ENCODE measurements at regions not wholly inside any gene's neighbourhood (a gene's known extent, or its start where the extent isn't known, plus 50 kb on each side); places are given as distances from the start of the nearest gene placed in this dataset.
"Not testable (repeated sequence)": the region's sequence is repeated elsewhere in the genome, so short reads cannot be mapped to it uniquely, and the experiment has no call there.

DNA sequence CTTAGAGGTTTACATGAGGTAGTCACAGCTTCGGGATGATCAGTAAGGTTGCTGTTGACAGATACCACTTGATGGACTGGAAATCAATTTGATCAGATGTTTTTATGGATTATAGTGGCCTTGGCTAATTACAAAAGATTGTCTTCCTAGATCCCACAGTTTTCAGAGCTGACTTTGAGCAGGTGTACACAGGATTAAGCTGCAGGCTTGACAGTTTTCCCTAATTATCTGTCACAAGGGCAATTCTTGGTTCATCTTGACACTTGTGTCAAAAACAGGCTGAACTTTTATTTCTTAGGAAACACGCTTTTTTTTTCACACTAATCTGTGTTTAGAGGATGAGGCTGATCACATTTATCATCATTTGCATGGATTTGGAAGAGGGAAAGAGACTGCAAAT lies 824.0 kb upstream of the PIK3C3 start:
- no peak for DNase-seq (ENCODE audit: low spot score)

DNA sequence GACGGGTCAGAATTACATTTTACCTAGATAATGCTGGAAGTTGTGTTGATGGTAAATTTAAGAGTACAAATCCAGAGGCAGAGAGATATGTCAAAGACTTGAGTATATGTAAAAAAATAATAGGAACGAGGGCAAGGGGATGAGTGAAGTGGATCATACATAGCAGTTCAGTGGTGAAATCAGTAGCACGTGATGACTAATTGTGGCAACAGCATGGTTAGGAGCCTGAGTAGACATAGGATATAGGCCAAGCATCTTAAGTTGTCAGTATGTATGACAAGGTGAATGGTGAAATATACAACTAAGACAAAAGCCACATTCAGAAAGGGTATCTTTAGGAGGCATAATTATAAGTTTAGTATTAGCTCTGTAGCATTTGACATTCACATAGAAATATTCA lies 826.5 kb upstream of the PIK3C3 start:
- no peak for DNase-seq (ENCODE audit: low spot score)

DNA sequence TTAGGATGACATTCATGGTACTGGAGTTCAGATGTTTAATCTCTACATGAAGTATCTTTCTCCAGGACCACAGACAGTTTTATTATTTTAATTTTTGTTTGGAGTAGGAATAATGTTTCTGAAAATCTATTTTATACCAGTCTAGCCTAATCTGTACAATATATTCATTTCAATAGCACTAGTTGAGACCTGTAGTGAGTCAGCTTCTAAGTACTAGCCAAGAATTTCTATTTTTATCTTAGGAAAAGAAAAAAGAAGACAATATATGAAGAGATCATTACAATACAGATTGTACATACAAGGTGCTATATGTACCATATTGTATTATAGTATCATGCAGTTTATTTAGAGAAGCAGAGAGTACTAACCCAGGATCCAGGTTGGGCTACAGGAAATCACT lies 826.9 kb upstream of the PIK3C3 start:
- no peak for DNase-seq (ENCODE audit: low spot score)

DNA sequence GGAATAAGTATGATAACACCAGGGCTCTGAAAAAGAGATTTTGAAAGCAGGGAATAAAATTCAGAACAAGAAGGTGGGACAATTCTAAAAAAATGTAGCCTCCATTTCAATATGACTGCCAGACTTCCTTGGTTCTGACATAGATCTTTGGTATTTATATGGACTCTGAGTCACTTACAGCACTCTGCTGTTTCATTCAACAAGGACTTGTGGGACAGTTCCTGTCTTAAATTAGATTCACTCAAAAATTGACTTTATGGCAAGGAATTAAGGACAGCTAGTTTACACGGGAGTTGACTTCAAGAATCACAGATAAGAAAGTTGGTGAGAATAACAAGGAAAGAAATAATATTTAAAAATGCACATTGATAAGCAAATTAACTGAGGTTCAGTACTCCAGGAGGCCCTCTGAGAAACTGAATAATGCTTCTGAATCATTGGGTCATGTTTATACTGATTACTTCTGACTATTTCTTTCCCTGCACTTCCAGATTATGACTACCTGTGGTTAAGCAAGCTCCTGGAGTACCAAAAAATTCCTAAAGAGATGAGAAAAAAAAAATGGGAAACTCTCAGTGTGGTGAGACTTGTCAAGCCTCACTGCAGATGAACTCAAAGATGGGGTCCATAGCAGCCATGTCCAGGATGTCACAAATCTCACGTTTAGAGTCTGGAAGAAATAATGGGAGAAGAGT lies 828.3 kb upstream of the PIK3C3 start:
- no peak for DNase-seq (ENCODE audit: low spot score)

DNA sequence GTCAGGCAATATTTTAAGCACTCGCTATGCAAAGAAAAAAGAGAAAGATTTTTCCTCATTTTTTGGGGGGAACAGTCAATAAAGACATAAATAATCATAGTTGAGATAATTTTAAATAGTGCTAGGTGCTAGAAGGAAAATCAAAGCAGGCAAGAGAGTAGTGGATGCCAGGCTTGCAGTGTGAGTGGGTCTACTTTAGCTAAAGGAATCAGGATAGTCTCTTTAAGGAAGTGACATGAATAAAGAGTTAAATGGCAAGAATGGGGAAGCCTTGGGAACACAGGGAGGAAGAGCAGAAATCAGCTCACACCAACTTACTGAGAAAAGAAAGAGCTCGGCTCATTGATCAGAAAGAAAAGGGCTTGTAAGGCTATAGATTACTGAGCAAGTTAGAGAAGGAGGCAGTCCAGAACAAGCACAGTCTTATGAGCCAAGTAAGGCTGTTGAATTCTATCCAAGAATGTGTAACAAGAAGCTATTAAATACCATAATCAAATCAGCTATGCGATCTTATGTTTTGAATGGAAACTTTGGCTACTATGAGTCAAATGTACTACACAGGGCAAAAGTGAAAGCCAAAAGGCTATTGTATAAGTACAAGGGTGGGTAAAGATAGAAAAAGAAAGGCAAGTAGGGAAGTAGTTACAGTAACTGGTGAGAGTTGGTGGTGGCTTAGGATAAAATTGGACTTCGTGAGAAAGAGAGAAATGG lies 833.8 kb upstream of the PIK3C3 start:
- DNase-seq (ENCODE audit: low spot score): no peak

DNA sequence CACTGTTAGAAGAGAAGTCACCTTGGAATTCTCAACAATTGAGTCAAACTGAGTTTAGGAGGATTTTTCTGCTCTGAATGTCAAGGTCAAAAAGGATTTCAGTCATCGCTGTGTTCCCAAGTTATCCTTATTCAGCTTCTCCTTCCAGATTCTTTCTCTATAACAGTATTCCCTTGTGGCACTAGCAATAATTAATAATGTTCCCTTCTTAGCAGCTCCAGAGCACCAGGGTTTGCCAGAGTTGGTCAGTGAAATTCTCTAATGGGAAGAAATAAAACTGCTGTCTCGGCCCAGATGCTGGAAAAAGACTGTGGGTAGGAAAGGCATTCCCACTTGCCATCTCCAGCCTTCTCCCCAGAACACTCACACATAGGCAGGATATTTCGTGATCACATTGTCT lies 836.0 kb upstream of the PIK3C3 start:
- DNase-seq (ENCODE audit: low spot score): no peak

DNA sequence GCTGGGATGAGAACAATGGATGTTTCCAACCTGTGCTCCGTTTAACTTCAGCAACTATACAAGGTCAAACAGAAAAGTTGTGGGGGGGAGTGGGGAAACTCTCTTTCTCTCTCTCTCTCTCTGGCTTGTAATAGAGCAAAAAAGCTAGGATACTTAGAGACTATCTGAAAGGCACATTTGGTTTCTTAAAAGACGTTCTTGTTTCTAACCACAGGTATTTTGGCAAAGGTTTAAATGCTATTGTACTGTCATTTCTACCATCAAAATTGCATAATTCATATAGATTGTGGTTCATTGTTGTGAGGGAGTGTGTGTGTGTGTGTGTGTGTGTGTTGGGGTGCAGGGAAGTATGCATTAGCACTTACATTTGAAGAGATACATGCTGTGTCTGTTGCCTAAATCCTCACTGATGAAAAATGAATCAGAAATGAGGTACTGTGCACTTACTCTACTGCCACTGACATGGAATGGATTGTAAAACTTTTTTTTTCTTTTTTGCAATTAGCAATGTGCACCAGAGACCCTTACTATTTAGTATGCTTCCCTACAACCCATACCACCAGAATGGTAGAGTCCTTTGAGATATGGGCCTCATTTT lies 841.0 kb upstream of the PIK3C3 start:
- DNase-seq (ENCODE audit: low spot score): no peak

DNA sequence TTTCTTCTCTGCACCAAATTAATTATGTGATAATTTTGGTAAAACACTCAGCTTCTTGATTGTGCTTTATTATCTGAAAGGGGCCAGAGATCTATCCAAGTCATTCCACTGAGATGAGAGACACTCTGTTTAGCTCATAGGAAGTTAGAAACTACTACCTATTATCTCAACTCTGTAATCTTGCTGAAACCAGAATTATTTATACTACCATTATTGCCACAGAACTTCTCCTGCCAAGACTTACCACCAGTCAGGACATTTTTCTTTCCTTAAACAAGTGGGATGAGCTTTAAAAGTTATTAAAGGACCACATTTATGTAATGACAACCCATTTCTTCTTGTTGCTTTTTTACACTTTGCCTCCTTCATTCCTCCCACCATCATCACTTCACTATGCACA lies 855.6 kb upstream of the PIK3C3 start:
- DNase-seq (ENCODE audit: low spot score): no peak

DNA sequence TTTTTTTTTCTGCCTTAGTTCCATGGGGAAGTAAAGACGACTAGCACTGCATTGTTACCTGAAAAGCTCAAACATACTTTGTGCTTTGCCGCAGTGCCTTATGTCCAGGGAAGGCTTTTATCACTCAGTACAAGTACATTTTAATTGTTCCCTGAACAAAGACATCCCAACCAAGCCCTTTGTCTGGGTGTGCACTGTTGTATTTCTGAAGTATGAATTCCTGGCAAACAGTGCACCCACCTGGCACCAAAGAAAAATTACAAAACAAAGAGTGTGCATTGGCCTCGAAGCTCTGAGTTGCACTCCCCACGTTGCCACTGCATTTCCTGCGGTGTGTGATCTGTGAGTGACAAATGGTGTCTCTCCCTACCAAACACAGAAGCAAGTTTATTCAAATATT lies 858.5 kb upstream of the PIK3C3 start:
- DNase-seq (ENCODE audit: low spot score): no peak

DNA sequence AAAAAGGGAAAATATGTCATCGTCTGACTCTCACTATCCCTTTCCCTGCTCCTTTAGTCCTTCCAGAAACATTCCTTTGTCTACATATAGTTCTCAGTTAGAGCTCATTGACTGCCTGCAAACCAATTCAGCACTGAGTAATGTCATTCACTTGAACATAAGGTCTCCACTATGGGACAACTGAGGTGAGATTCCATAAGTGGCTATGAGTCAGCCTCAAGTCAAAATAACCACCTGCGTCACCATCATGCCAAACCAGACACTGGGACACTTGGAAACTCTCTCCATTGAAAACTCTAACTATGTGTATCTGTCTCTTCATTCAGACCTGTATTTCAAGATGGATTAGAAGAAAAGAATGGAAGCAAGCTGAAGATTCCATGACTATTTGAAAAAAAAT lies 878.0 kb upstream of the PIK3C3 start:
- no peak for DNase-seq (ENCODE audit: low spot score)

DNA sequence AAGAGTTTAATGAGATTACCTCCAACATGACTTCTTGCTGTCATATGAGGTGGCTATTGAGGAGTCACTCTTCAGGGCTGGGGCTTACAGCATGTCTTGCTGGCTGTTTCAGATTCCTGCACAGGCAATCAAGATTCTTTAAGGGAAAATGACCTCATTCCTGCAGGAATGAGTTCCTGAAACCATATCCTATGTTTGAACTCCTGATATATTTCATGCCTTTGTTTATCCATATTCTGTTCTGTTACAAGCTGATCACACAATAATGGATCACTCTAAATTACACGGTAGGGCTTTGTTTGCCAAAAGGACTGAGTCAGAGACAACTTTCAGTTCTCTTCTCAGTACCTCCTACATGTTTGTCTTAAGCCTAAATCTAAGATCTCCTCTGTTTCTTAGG lies 879.8 kb upstream of the PIK3C3 start:
- no peak for DNase-seq (ENCODE audit: low spot score)

DNA sequence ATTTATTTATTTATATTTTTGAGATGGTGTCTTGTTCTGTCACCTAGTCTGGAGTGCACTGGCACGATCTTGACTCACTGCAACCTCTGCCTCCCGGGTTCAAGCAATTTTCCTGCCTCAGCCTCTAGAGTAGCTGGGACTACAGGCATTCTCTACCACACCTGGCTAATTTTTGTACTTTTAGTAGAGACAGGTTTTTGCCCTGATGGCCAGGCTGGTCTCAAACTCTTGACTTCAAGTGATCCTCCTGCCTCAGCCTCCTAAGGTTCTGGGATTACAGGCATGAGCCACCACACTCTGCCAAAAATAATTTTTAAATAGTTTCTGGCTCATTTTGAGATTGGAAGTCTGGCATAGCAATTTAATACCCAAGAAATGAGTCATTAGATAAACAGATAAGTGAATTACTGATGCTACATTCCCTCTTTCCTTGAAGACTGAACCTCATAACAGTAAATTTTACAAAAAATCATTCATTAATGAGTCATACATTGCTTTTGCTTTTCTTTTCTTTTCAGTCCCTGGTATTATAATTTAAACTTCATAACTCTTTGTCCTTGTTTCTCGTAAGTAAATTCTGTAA lies 881.6 kb upstream of the PIK3C3 start:
- DNase-seq (ENCODE audit: low spot score): no peak

DNA sequence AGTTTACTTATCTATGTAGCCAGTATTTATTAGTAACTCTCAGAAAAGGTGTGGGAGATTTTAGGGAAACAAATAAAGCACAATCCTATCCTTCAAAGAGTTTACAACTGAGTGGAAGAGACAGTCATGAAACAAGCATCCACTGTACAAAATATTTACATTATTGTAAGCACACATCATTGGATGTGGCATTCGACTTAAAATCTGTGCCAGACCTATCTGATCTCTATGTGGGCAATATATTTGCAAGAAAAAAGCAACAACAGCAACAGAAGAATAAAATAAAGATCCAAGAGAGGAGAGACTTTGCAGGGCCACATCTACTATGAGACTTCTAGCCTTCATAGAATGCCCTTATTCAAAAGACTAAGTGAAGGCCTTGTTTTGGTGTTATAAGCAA lies 882.1 kb upstream of the PIK3C3 start:
- DNase-seq (ENCODE audit: low spot score): no peak

DNA sequence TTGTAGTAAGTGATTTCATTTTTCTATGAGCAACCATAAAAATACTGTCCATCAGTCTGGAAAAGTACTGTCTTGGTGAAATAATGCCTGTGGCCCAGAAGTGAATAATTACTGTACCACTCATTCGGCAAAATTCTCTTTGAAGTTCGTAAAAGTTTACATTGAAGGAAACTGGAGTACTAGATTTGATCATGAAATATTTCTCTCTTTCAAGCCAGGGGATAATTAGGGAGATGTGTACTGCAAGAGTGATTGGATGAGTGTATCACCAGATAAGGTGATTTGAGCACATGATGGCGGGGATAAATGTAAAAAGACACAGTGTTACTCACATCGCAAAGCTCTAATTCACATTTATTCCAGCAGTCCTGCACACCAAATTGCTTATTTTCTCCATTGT lies 883.2 kb upstream of the PIK3C3 start:
- no peak for DNase-seq (ENCODE audit: low spot score)

DNA sequence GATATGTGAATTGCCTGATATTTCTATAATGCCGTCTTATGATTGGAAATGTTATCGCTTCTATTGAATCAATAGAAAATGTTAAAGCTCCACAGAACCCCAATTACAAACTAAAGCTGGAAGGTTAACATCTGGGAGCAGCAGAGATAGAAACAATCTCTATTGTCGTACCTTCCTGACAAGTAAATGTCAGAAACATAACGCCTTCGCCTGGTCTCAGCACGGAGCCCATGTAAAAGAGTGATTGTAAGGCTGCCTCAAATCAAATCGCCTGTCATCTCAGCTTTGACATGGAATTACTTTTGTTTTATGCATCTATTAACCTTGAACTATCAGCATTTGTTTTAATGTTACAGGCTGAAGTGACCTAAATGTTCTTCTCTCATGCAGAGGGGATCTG lies 885.9 kb upstream of the PIK3C3 start:
- no peak for DNase-seq (ENCODE audit: low spot score)

DNA sequence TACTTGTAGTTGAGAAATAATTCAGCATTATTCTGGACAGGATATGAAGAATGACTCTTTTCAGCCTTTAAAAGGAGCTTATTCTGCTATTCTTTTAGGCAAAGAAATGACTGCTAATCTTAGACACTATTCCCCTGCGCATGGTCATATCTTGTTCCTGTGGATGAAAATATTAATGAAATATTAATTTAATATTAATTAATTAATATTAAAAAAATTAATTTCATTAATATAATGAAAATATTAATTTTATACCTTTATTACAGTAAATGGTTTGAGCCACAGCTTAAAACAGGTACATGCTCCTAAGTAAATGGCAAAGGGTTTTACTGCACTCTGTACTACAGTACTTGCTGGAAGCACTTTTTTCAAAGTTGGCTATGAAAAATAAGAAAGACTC lies 890.1 kb upstream of the PIK3C3 start:
- no peak for DNase-seq (ENCODE audit: low spot score)

DNA sequence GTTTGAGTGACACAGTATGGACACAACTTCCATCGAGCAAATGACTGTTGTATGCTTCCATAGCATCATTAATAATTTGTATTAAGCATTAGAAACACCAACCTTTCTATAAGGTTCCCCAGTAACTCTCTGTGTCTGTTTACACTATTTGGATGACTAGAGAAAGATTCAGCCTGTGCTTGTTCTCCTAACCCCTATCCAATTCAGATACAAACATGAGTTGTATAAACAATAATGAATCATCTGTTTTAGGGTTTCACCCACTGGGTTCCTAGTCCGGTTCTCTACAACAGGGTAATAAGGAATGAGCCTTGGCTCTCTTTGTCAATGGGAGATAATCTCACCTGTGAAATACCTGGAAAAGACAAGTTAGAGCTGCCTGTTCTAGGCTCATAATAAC lies 894.1 kb upstream of the PIK3C3 start:
- DNase-seq (ENCODE audit: low spot score): no peak

DNA sequence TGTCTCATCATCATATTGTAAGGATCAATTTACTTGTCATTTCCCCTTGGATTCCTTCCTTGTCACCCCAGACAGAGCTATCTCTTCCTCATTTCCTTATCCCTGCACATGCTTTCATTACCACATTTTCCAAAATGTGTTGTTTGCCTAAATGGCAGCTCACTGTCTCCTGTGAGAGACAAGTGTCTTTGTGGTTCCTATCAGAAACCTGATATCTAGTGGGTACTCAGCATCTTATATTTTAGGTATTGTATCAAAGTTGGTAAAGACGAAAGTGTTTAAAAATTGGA lies 896.0 kb upstream of the PIK3C3 start:
- DNase-seq (ENCODE audit: low spot score): no peak

DNA sequence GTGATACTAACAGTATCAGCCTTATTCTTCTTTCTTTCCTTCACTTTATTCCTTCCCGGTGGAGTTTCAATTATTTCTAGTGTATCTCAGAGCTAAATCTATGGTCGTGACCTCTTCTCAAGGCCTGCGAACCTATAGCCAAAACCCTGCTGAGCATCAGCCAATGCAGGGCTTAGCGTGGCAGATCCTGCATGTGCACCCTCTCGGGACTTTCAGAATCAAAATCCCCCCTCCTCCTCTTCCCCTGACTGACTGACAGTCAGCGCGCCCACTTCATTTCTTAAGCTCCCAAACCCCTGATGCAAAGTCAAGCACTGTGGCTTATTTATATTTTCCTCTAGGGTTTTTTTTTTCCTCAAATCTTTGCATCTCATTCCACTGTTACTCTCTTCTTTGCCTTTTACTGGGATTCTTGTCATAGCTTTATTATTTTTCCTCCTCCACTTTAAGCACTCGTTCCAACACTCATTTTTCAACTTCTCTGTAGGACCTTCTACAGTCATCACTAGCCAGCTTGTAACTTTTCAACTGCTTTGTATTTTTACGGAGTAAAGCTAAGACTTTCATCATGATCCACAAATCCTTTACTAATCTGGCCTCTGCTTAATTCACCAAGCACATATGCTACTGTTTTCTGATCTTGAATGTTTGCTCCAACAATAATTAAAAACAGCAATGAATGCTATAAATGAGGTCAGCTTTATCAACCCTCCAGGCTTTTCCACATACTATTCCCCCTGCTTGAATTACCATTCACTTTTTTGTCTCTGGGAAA lies 896.5 kb upstream of the PIK3C3 start:
- DNase-seq (ENCODE audit: low spot score): no peak

DNA sequence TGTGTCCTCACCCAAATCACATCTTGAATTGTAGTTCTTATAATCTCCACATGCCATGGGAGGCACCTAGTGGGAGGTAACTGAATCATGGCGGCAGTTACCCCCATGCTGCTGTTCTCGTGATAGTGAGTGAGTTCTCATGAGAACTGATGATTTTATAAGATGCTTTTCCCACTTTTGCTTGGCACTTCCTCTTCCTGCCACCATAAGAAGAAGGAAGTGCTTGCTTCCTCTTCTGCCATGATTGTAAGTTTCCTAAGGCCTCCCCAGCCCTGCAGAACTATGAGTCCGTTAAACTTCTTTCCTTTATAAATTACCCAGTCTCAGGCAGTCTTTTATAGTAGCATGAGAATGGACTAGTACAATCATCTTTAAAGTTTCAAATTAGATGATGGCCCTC lies 902.4 kb upstream of the PIK3C3 start:
- DNase-seq (ENCODE audit: low spot score): no peak

DNA sequence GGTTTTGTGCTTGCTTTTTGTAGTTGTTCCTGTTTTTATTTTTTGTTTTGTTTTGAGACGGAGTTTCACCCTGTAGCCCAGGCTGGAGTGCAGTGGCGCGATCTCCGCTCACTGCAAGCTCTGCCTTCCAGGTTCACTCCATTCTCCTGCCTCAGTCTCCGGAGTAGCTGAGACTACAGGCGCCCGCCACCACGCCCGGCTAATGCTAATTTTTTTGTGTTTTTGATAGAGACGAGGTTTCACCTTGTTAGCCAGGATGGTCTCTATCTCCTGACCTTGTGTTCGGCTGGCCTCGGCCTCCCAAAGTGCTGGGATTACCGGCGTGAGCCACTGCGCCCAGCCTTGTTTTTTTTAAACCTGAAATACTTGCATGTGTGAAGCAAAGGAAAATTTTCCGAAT lies 908.8 kb upstream of the PIK3C3 start:
- not testable (repeated sequence) for DNase-seq (ENCODE audit: low spot score)

DNA sequence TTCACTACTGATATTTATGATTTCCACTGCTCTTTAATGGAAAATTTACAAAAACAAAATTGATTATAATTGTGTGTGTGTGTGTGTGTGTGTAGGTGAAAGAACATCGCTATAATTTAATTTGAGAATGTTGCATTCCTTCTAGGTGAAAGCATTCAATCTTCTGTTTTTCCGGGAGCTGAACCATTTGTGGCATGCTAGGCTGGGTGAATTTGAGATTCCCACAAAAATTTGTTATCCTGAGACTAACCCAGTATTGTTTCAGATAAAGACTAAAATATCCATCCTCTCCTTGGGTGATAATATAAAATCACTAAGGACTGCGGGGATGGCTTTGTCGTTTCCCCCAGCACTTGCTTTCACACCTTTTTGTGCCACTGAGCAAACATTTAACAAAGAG lies 911.2 kb upstream of the PIK3C3 start:
- no peak for DNase-seq (ENCODE audit: low spot score)

DNA sequence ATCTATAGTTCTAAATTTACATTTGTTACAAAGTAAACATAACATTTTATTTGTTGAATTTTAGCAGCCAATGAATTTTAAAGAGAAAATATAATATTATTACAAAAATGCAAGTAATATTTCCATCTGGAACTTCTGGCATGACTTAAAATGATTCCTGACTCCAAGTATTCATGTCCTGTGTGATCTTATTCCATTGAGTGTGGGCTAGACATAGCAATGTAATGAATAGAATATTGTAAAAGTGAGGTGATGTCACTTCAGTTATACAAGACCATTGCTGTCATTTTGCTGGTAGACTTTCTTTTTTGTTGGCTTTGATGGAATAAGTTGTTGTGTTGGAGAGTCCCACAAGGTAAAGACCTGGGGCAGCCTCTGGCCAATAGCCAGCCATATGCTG lies 912.2 kb upstream of the PIK3C3 start:
- DNase-seq (ENCODE audit: low spot score): no peak
